GM12864 (cell line): ENCODE measurements at regions not wholly inside any gene's neighbourhood (a gene's known extent, or its start where the extent isn't known, plus 50 kb on each side); places are given as distances from the start of the nearest gene placed in this dataset.

Experiments used
- DNase-seq: peaks from one replicate; pipeline ENCODE4 v3.0.0-alpha.2; 2011; ENCODE audit warnings: low read depth
- H3K4me3 ChIP-seq: 2 replicates; pipeline ENCODE4 v1.5.1; 2011; ENCODE audit warnings: mild to moderate bottlenecking, low read depth, low read length, control low read depth
- TF ChIP-seq, protein P1 (sequence below): IDR thresholded peaks from 2 replicates; pipeline ENCODE4 v1.5.1; 2011; ENCODE audit warnings: low read depth, mild to moderate bottlenecking, moderate library complexity, low read length, control low read depth, inconsistent platforms; ENCODE audit errors: missing control alignments

- no peak overlapping the region for H3K4me3 ChIP-seq
- DNase-seq: no peak
- TF ChIP-seq, protein P1, sequence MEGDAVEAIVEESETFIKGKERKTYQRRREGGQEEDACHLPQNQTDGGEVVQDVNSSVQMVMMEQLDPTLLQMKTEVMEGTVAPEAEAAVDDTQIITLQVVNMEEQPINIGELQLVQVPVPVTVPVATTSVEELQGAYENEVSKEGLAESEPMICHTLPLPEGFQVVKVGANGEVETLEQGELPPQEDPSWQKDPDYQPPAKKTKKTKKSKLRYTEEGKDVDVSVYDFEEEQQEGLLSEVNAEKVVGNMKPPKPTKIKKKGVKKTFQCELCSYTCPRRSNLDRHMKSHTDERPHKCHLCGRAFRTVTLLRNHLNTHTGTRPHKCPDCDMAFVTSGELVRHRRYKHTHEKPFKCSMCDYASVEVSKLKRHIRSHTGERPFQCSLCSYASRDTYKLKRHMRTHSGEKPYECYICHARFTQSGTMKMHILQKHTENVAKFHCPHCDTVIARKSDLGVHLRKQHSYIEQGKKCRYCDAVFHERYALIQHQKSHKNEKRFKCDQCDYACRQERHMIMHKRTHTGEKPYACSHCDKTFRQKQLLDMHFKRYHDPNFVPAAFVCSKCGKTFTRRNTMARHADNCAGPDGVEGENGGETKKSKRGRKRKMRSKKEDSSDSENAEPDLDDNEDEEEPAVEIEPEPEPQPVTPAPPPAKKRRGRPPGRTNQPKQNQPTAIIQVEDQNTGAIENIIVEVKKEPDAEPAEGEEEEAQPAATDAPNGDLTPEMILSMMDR: no peak
These were observed 159.3 kb downstream of the ETV1 start for GRCh38 chr7:13829914-13830900.

GRCh38 chr7:13832346-13832745, 157.1 kb downstream of the ETV1 start:
- no peak for DNase-seq
- TF ChIP-seq, protein P1: no peak
- H3K4me3 ChIP-seq: no peak overlapping the region

DNA sequence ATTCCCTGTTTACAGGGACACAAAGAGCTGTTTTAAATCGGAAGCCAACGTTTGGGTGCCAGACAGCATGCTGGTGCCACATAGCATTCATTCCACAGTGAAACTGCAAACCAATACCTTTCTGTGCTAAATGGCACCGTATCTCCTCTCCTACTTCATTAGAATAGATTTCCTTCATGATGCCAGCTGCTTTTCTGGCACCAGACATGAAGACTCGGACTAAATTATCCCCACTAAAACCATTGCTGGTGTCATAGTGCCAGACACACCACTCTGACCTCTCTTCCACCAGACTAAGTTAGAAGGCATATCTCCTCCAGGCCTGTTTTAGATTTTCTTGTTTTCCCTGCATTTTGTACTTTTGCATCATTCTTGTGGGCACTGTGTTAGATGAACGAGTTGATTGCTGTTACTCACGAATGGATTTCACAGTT, 155.1 kb downstream of the ETV1 start:
- TF ChIP-seq, protein P1: no peak
- no peak for DNase-seq
- no peak overlapping the region for H3K4me3 ChIP-seq

- TF ChIP-seq, protein P1: no peak
- no peak overlapping the region for H3K4me3 ChIP-seq
These were observed 154.0 kb downstream of the ETV1 start for GRCh38 chr7:13835442-13835841.

GRCh38 chr7:13839063-13839462, 150.4 kb downstream of the ETV1 start:
- no peak overlapping the region for H3K4me3 ChIP-seq
- DNase-seq: no peak
- TF ChIP-seq, protein P1: no peak

More at GRCh38 chr7:13835442-13835841, 154.0 kb downstream of the ETV1 start:
- DNase-seq: no peak
